HUES64 (cell line): ENCODE measurements at regions not wholly inside any gene's neighbourhood (a gene's known extent, or its start where the extent isn't known, plus 50 kb on each side); places are given as distances from the start of the nearest gene placed in this dataset.

ENCODE experiments used
- H3K27ac ChIP-seq: 2 replicates; pipeline ENCODE4 v1.7.0; 2013; ENCODE audit warnings: low read depth, low read length, inconsistent platforms
- H3K27me3 ChIP-seq: 2 replicates; pipeline ENCODE4 v1.6.1; 2013; ENCODE audit warnings: mild to moderate bottlenecking, low read length; ENCODE audit not compliant: insufficient read depth
- H3K36me3 ChIP-seq: 2 replicates; pipeline ENCODE4 v1.6.1; 2013; ENCODE audit warnings: mild to moderate bottlenecking, low read length; ENCODE audit not compliant: insufficient read depth
- H3K4me1 ChIP-seq: 2 replicates; pipeline ENCODE4 v1.6.1; 2013; ENCODE audit warnings: mild to moderate bottlenecking, low read length, moderate library complexity; ENCODE audit not compliant: insufficient read depth
- H3K4me3 ChIP-seq: 2 replicates; pipeline ENCODE4 v1.5.1; 2013; ENCODE audit warnings: mild to moderate bottlenecking, low read length, moderate library complexity
- H3K9ac ChIP-seq: 2 replicates; pipeline ENCODE4 v1.6.1; 2013; ENCODE audit warnings: mild to moderate bottlenecking, low read depth, low read length
- H3K9me3 ChIP-seq: 2 replicates; pipeline ENCODE4 v1.6.1; 2013; ENCODE audit warnings: low read depth, low read length; ENCODE audit not compliant: insufficient read depth
- WGBS: fragments of 150-250, 120-280 bp; methylation state at CpG from one replicate; pipeline ENCODE4 v1.1.7; 2013; ENCODE audit warnings: missing lambda C conversion rate; 5-methylcytosine and 5-hydroxymethylcytosine counted together

- Histone ChIP-seq H3K4me3 (no peak overlapping the region), H3K4me1 (no peaks in the 10 kb centered on the region), H3K27me3 (no peaks in the 10 kb centered on the region), H3K36me3 (no peaks in the 10 kb centered on the region), H3K9me3 (peaks cover 5% of the 10 kb centered on the region; the same call in 1 of the 2 replicates), H3K9ac (no peak overlapping the region), H3K27ac (no peak overlapping the region)
- WGBS: 93% methylated on average over 23 of the region's 23 CpGs
Observed at GRCh38 chr14:104515811-104516780, 63.5 kb upstream of the C14orf180 start.

GRCh38 chr14:104516906-104517305 lies 62.7 kb upstream of the C14orf180 start:
- H3K4me1 ChIP-seq: no peaks in the 10 kb centered on the region
- no peak overlapping the region for H3K27ac ChIP-seq
- H3K9ac ChIP-seq: no peak overlapping the region
- H3K9me3 ChIP-seq: peaks cover 5% of the 10 kb centered on the region; the same call in 1 of the 2 replicates
- H3K27me3 ChIP-seq: no peaks in the 10 kb centered on the region
- no peaks in the 10 kb centered on the region for H3K36me3 ChIP-seq
- H3K4me3 ChIP-seq: no peak overlapping the region
- 78% methylated on average over 8 of the region's 8 CpGs for WGBS

GRCh38 chr14:104517426-104517825 lies 62.1 kb upstream of the C14orf180 start:
- peaks cover 5% of the 10 kb centered on the region; the same call in 1 of the 2 replicates for H3K9me3 ChIP-seq
- 94% methylated on average over 8 of the region's 8 CpGs for WGBS
- no peaks in the 10 kb centered on the region for H3K36me3 ChIP-seq
- H3K9ac ChIP-seq: no peak overlapping the region
- no peak overlapping the region for H3K4me3 ChIP-seq
- H3K27me3 ChIP-seq: no peaks in the 10 kb centered on the region
- H3K4me1 ChIP-seq: no peaks in the 10 kb centered on the region
- no peak overlapping the region for H3K27ac ChIP-seq

GRCh38 chr14:104517867-104518266 lies 61.7 kb upstream of the C14orf180 start:
- H3K9ac ChIP-seq: no peak overlapping the region
- peaks cover 5% of the 10 kb centered on the region; the same call in 1 of the 2 replicates for H3K9me3 ChIP-seq
- H3K27me3 ChIP-seq: no peaks in the 10 kb centered on the region
- H3K4me1 ChIP-seq: no peaks in the 10 kb centered on the region
- no peak overlapping the region for H3K27ac ChIP-seq
- H3K36me3 ChIP-seq: no peaks in the 10 kb centered on the region
- no peak overlapping the region for H3K4me3 ChIP-seq
- 94% methylated on average over 14 of the region's 14 CpGs for WGBS

- peaks cover 5% of the 10 kb centered on the region; the same call in 1 of the 2 replicates for H3K9me3 ChIP-seq
- no peaks in the 10 kb centered on the region for H3K36me3 ChIP-seq
- H3K27me3 ChIP-seq: no peaks in the 10 kb centered on the region
- 92% methylated on average over 18 of the region's 18 CpGs for WGBS
- no peaks in the 10 kb centered on the region for H3K4me1 ChIP-seq
- H3K27ac ChIP-seq: no peak overlapping the region
- no peak overlapping the region for H3K4me3 ChIP-seq
- no peak overlapping the region for H3K9ac ChIP-seq
Observed at GRCh38 chr14:104518659-104519350, 60.8 kb upstream of the C14orf180 start.

GRCh38 chr14:104519721-104520120 lies 59.8 kb upstream of the C14orf180 start:
- Histone ChIP-seq H3K36me3 (no peaks in the 10 kb centered on the region), H3K9ac (no peak overlapping the region), H3K4me3 (no peak overlapping the region), H3K27ac (no peak overlapping the region), H3K9me3 (peaks cover 5% of the 10 kb centered on the region; the same call in 1 of the 2 replicates), H3K4me1 (no peaks in the 10 kb centered on the region), H3K27me3 (no peaks in the 10 kb centered on the region)
- 95% methylated on average over 8 of the region's 8 CpGs for WGBS

- no peak overlapping the region for H3K4me3 ChIP-seq
- H3K4me1 ChIP-seq: no peaks in the 10 kb centered on the region
- 91% methylated on average over 12 of the region's 13 CpGs for WGBS
- peaks cover 5% of the 10 kb centered on the region; the same call in 1 of the 2 replicates for H3K9me3 ChIP-seq
- H3K36me3 ChIP-seq: no peaks in the 10 kb centered on the region
- H3K9ac ChIP-seq: no peak overlapping the region
- no peaks in the 10 kb centered on the region for H3K27me3 ChIP-seq
- H3K27ac ChIP-seq: no peak overlapping the region
Observed at GRCh38 chr14:104520620-104521410, 58.7 kb upstream of the C14orf180 start.

GRCh38 chr14:104521816-104522745 lies 57.5 kb upstream of the C14orf180 start:
- H3K27ac ChIP-seq: no peak overlapping the region
- H3K9me3 ChIP-seq: peaks cover 8% of the 10 kb centered on the region
- no peak overlapping the region for H3K4me3 ChIP-seq
- WGBS: 95% methylated on average over 8 of the region's 8 CpGs
- H3K4me1 ChIP-seq: no peaks in the 10 kb centered on the region
- H3K36me3 ChIP-seq: no peaks in the 10 kb centered on the region
- no peak overlapping the region for H3K9ac ChIP-seq
- H3K27me3 ChIP-seq: no peaks in the 10 kb centered on the region

GRCh38 chr14:104522926-104523545 lies 56.5 kb upstream of the C14orf180 start:
- no peaks in the 10 kb centered on the region for H3K27me3 ChIP-seq
- peaks cover 13% of the 10 kb centered on the region for H3K9me3 ChIP-seq
- no peak overlapping the region for H3K4me3 ChIP-seq
- H3K36me3 ChIP-seq: no peaks in the 10 kb centered on the region
- H3K9ac ChIP-seq: no peak overlapping the region
- WGBS: 95% methylated on average over 12 of the region's 13 CpGs
- H3K27ac ChIP-seq: no peak overlapping the region
- H3K4me1 ChIP-seq: no peaks in the 10 kb centered on the region

- H3K9ac ChIP-seq: no peak overlapping the region
- no peaks in the 10 kb centered on the region for H3K27me3 ChIP-seq
- H3K27ac ChIP-seq: no peak overlapping the region
- no peak overlapping the region for H3K4me3 ChIP-seq
- peaks cover 17% of the 10 kb centered on the region for H3K9me3 ChIP-seq
- H3K4me1 ChIP-seq: no peaks in the 10 kb centered on the region
- 83% methylated on average over 7 of the region's 7 CpGs for WGBS
- H3K36me3 ChIP-seq: no peaks in the 10 kb centered on the region
Observed at GRCh38 chr14:104523546-104523935, 56.0 kb upstream of the C14orf180 start.
